Pancreas (tissue), 10 donors: ENCODE measurements at regions not wholly inside any gene's neighbourhood (a gene's known extent, or its start where the extent isn't known, plus 50 kb on each side); places are given as distances from the start of the nearest gene placed in this dataset.

Source experiments
- ATAC-seq, 4 donors: fragments of 200-7000 bp; cut with Tn5 transposase; one replicate each; pipeline versions ENCODE4 v1.8.0 to v1.9.1; 2020; ENCODE audit warnings: mild to moderate bottlenecking in 4 of 4, moderate library complexity in 4 of 4
- DNase-seq, 6 donors: peaks; one replicate each; pipeline ENCODE4 v3.0.0-alpha.2; 2020
- FAIRE-seq: peaks from 2 replicates; lab custom pipeline; 2012; peaks lifted over from hg19 to GRCh38; lab: Jason Lieb, UNC
- H3K27ac ChIP-seq, 4 donors: fragments of 200-600 bp; sonication (generic); 1 replicate in 3 of 4; 2 replicates in 1 of 4; pipeline versions ENCODE4 v1.5.0 to v1.8.0; 2020
- H3K27me3 ChIP-seq, 4 donors: fragments of 200-600 bp; one replicate each; pipeline ENCODE4 v1.8.0; 2021
- H3K36me3 ChIP-seq, 3 donors: fragments of 200-600 bp; sonication (generic) in 1 of 3; one replicate each; pipeline versions ENCODE4 v1.5.0 to v1.8.0; 2020 to 2021
- H3K4me1 ChIP-seq, 3 donors: fragments of 200-600 bp; one replicate each; pipeline ENCODE4 v1.8.0; 2021
- H3K4me3 ChIP-seq, 4 donors: fragments of 200-600 bp; sonication (generic) in 2 of 4; one replicate each; pipeline versions ENCODE4 v1.5.0 to v1.8.0; 2020 to 2021
- H3K9me3 ChIP-seq, 4 donors: fragments of 200-600 bp; one replicate each; pipeline ENCODE4 v1.8.0; 2021
- CTCF ChIP-seq, 4 donors: fragments of 200-600 bp; sonication (generic) in 3 of 4; IDR thresholded peaks; one replicate each; pipeline versions ENCODE4 v1.5.0 to v1.8.0; 2021; ENCODE audit warnings: antibody characterized with exemption in 4 of 4
- WGBS, 2 donors: extraction: QIAGEN DNeasy Blood & Tissue Kit; methylation state at CpG; one replicate each; pipeline ENCODE4 v1.1.7; 2013; 5-methylcytosine and 5-hydroxymethylcytosine counted together
- intact Hi-C, 3 donors: fragments of 100-400 bp; cut with DNase I; formaldehyde crosslinking; loops; one replicate each; pipeline versions ENCODE4 v1.11.1 to v1.14.2; 2022
- donor health status: healthy with polysubstance abuse.
- donor health status: DM: no; HTN: no; CAD: no; lungs with moderate emphysema.
- donor health status: DM: no; HTN: no; CAD: no.
- donor health status: control.
- donor health status: control.
- donor health status: Bipolar disorder and iron deficiency.
- donor health status: DM: yes; HTN: yes; CAD: no.
- donor health status: DM: no; HTN: no; CAD: no.
- donor health status: DM: no; HTN: no; CAD: no.
- donor health status: DM: yes; HTN: yes; CAD: no.

GRCh38 chr12:115075552-115076170, 391.7 kb upstream of the TBX3 start:
- DNase-seq (no peak), ATAC-seq (no peak), FAIRE-seq (no peak)
- 61 to 67% methylated on average over 3 of the region's 3 CpGs for WGBS, 2 donors
- Histone ChIP-seq H3K27ac (no peak overlapping the region), H3K4me1 (peaks cover 0 to 4% (median 3%) of the 10 kb centered on the region in 3 donors), H3K27me3 (no peaks in the 10 kb centered on the region), H3K4me3 (no peak overlapping the region), H3K9me3 (no peaks in the 10 kb centered on the region), H3K36me3 (no peaks in the 10 kb centered on the region)
- intact Hi-C loops = no loop called here
- TF ChIP-seq CTCF (IDR thresholded peaks at IDR 0.05) = no peak

GRCh38 chr12:115074617-115075016, 390.6 kb upstream of the TBX3 start:
- Histone ChIP-seq H3K36me3 (no peaks in the 10 kb centered on the region), H3K4me1 (peaks cover 0 to 4% (median 3%) of the 10 kb centered on the region in 3 donors), H3K4me3 (no peak overlapping the region), H3K27me3 (no peaks in the 10 kb centered on the region), H3K9me3 (no peaks in the 10 kb centered on the region), H3K27ac (no peak overlapping the region)
- no peak for ATAC-seq
- 79 to 81% methylated on average over 5 of the region's 5 CpGs for WGBS, 2 donors
- TF ChIP-seq CTCF (IDR thresholded peaks at IDR 0.05) = no peak
- intact Hi-C loops = no loop called here
- FAIRE-seq = no peak
- DNase-seq = no peak

- Histone ChIP-seq H3K4me3 (no peak overlapping the region), H3K27ac (no peak overlapping the region), H3K4me1 (no peaks in the 10 kb centered on the region), H3K36me3 (no peaks in the 10 kb centered on the region), H3K9me3 (no peaks in the 10 kb centered on the region), H3K27me3 (no peaks in the 10 kb centered on the region)
- intact Hi-C loops = no loop called here
- DNase-seq (no peak), FAIRE-seq (no peak), ATAC-seq (no peak)
- TF ChIP-seq CTCF (IDR thresholded peaks at IDR 0.05) = no peak
- 55 to 60% methylated on average over 10 of the region's 10 CpGs for WGBS, 2 donors
These were observed 388.7 kb upstream of the TBX3 start for GRCh38 chr12:115072712-115073111.

- no peaks in the 10 kb centered on the region for H3K27me3 ChIP-seq
- no peak overlapping the region for H3K27ac ChIP-seq
- DNase-seq (no peak), FAIRE-seq (no peak), ATAC-seq (no peak)
- intact Hi-C loops = no loop called here
- TF ChIP-seq CTCF (IDR thresholded peaks at IDR 0.05) = no peak
- 77 to 80% methylated on average over 2 of the region's 2 CpGs for WGBS, 2 donors
- no peaks in the 10 kb centered on the region for H3K36me3 ChIP-seq
- H3K4me1 ChIP-seq = no peaks in the 10 kb centered on the region
- H3K9me3 ChIP-seq = no peaks in the 10 kb centered on the region
- H3K4me3 ChIP-seq = no peak overlapping the region
These were observed 386.3 kb upstream of the TBX3 start for GRCh38 chr12:115070313-115070712.

- intact Hi-C loops = no loop called here
- FAIRE-seq (no peak), DNase-seq (no peak), ATAC-seq (no peak)
- TF ChIP-seq CTCF (IDR thresholded peaks at IDR 0.05) = no peak
- Histone ChIP-seq H3K27me3 (no peaks in the 10 kb centered on the region), H3K9me3 (no peaks in the 10 kb centered on the region), H3K36me3 (no peaks in the 10 kb centered on the region), H3K4me1 (no peaks in the 10 kb centered on the region), H3K4me3 (no peak overlapping the region), H3K27ac (no peak overlapping the region)
- WGBS, 2 donors = 78 to 84% methylated on average over 2 of the region's 2 CpGs
These were observed 380.3 kb upstream of the TBX3 start for GRCh38 chr12:115064296-115064695.
